ENCODE measurements at regions not wholly inside any gene's neighbourhood (a gene's known extent, or its start where the extent isn't known, plus 50 kb on each side); places are given as distances from the start of the nearest gene placed in this dataset.
A peak's percentile ranks its signal among the peaks of the same experiment; 100 is the strongest.

DNA sequence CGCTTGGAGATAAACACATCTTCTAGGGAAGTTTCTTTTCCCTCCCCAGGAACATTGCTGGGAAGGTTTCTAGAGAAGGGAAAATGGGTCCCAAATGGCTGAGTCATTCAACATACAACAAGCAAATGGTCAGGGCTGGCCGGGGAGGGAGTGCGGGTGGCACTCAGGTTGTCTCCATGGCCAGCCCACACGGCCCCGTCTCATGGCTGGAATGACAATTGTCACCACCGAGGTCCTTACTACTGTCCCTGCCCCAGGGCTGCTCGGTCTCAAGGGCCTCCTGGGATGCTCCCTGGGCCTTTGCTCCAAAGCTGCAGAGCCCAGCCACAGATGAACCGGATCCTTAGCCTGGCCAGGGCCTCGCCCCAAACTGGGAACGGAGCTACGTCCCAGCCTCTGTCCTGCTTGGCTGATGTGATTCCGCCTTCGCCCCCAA is 121.9 kb downstream of the FGF18 start:
- H3K9me3 ChIP-seq = no peaks in the 10 kb centered on the region
- H3K4me1 ChIP-seq = peaks cover 0 to 24% (median 0%) of the 10 kb centered on the region in 9 donors
- TF ChIP-seq, protein P1, sequence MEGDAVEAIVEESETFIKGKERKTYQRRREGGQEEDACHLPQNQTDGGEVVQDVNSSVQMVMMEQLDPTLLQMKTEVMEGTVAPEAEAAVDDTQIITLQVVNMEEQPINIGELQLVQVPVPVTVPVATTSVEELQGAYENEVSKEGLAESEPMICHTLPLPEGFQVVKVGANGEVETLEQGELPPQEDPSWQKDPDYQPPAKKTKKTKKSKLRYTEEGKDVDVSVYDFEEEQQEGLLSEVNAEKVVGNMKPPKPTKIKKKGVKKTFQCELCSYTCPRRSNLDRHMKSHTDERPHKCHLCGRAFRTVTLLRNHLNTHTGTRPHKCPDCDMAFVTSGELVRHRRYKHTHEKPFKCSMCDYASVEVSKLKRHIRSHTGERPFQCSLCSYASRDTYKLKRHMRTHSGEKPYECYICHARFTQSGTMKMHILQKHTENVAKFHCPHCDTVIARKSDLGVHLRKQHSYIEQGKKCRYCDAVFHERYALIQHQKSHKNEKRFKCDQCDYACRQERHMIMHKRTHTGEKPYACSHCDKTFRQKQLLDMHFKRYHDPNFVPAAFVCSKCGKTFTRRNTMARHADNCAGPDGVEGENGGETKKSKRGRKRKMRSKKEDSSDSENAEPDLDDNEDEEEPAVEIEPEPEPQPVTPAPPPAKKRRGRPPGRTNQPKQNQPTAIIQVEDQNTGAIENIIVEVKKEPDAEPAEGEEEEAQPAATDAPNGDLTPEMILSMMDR (IDR thresholded peaks at IDR 0.05) = no peak
- 87 to 91% methylated on average over 13 of the region's 13 CpGs for WGBS, 2 donors
- no peak overlapping the region for H3K4me3 ChIP-seq
- ATAC-seq = peak in 5 of 8 donors; percentile 5 to 43 (median 12)
- intact Hi-C loops (cut with DNase I) = no loop called here
- peak overlapping the region in 3 of 10 donors; percentile 12 to 41 (median 22) for H3K27ac ChIP-seq
- H3K36me3 ChIP-seq = no peaks in the 10 kb centered on the region
- DNase-seq = no peak
- no peaks in the 10 kb centered on the region for H3K27me3 ChIP-seq

DNA sequence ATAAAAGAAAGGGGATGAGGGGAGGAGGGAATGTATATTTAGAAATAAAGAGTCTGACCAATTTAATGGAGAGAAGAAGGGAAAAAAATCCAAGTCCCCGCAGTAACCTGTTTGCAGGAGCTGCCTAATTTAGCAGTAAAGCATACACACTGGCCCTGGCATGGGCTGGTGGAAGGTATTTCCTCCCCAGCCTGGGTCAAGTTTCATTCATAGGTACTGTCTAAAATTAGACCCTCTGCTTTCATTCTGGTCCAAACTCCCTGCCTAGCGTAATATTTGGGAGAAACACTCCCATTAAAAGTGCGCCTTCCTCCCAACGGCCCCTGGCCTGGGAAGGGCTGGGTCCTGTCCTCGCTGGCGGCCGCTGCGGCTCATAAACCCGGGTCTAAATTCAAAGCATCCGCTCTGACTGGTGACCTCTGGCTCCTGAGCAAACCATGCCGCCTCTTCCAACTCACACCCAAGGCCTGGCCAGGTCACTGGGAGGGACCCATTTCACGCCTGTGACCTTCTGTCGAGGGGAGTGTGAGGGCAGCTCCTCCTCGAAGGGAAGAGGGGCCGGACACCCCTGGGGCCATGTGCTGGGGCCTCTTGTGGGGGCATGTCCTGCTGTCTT is 123.2 kb downstream of the FGF18 start:
- H3K4me3 ChIP-seq = no peak overlapping the region
- 61 to 70% methylated on average over 15 of the region's 15 CpGs for WGBS, 2 donors
- no peaks in the 10 kb centered on the region for H3K27me3 ChIP-seq
- no peak for DNase-seq
- intact Hi-C loops (cut with DNase I) = no loop called here
- H3K4me1 ChIP-seq = peaks cover 0 to 24% (median 0%) of the 10 kb centered on the region in 9 donors
- H3K27ac ChIP-seq = peak overlapping the region in 2 of 10 donors; percentile 0 to 12
- no peaks in the 10 kb centered on the region for H3K36me3 ChIP-seq
- ATAC-seq = peak; percentile 19 to 86 (median 58)
- no peaks in the 10 kb centered on the region for H3K9me3 ChIP-seq
- TF ChIP-seq, protein P1 (IDR thresholded peaks at IDR 0.05) = no peak

DNA sequence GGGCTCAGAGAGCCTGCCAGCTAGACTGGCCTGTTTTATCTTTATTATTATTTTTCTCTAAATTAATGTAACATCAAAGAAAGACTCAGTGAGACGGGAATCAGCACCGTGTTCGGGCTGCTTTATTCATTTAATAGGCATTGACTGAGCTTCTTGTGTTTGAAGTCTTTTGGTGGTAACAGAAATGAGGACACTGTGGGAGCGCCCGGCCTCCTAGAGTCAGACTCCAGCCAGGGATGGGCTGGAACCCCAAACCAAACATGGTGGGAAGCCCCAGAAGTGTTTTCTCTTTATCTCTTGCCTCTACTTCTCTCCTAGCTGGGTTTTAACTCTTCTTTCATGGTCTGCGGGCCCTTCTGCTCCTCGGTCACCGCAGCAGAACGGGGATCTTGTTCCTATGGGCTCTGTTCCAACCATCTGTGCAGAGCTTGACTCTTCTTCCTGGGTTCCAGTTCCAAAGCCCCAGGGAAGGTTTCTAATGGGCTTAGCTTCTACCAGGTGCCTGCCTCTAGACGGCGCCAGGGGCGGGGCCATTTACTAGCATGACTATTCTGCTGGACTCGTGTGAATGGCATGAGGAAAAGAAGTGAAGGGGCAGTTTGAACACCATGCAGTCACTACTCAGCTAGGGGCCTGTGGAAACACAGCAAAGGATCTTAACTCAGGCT is 123.8 kb downstream of the FGF18 start:
- Histone ChIP-seq H3K4me3 (no peak overlapping the region), H3K36me3 (no peaks in the 10 kb centered on the region), H3K27ac (peak overlapping the region in 1 of 10 donors; percentile 12), H3K9me3 (no peaks in the 10 kb centered on the region), H3K4me1 (peaks cover 0 to 24% (median 0%) of the 10 kb centered on the region in 9 donors), H3K27me3 (no peaks in the 10 kb centered on the region)
- DNase-seq = no peak
- WGBS, 2 donors = 89 to 91% methylated on average over 13 of the region's 13 CpGs
- intact Hi-C loops (cut with DNase I) = no loop called here
- no peak for ATAC-seq
- TF ChIP-seq, protein P1 (IDR thresholded peaks at IDR 0.05) = no peak

DNA sequence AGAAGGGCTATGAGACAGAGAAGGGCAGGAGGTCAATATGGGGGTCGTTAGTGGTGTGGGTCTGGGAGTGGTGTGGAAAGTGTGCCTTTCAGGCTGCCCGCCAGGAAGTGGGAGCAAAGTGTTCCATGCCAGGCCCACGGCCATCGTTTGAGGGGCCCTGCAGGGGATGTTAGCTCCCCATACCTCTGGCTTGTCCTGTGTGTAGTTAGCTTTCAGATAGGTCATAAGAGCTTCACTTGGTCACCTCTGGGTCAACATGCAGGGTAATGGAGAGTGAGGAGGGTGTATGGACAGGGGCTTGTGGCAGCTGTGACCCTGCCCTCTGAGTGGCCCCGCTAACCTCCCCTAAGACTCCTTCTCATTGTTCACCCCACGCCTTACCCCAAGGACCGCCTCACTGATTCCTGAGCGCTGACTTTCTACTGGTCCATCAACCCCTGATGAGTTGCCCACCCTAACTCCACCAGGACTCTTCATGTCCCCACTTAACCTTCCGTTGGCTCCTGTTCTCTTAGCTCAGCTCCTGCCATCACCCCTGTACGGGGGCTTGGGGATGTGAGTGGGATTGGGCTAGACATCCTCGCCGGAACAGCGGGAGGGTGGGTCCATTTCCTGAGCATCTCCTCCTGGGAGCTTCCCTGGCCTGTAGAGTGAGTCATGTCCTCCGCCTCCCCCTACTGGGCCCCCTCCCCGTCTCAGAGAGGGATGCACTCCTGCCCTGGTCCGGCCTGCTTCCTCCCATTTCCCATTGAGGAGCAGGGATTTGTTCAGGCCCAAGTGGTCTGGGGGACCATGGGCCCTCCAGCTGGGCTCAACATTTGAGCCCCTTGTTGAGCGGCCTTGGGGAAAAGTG is 125.7 kb downstream of the FGF18 start:
- no peak for ATAC-seq
- 79 to 81% methylated on average over 17 of the region's 17 CpGs for WGBS, 2 donors
- Histone ChIP-seq H3K4me3 (no peak overlapping the region), H3K27ac (no peak overlapping the region), H3K36me3 (no peaks in the 10 kb centered on the region), H3K4me1 (peaks cover 0 to 24% (median 0%) of the 10 kb centered on the region in 9 donors), H3K9me3 (no peaks in the 10 kb centered on the region), H3K27me3 (no peaks in the 10 kb centered on the region)
- no peak for DNase-seq
- intact Hi-C loops (cut with DNase I) = no loop called here
- TF ChIP-seq, protein P1 (IDR thresholded peaks at IDR 0.05) = no peak
